ENCODE measurements at regions not wholly inside any gene's neighbourhood (a gene's known extent, or its start where the extent isn't known, plus 50 kb on each side); places are given as distances from the start of the nearest gene placed in this dataset.
"Not testable (repeated sequence)": the region's sequence is repeated elsewhere in the genome, so short reads cannot be mapped to it uniquely, and the experiment has no call there.

GRCh38 chr3:174462916-174463315, 396.2 kb upstream of the NAALADL2 start:
- DNase-seq, result no peak

GRCh38 chr3:174465177-174465576, 394.0 kb upstream of the NAALADL2 start:
- DNase-seq, result no peak

GRCh38 chr3:174466471-174467054, 392.6 kb upstream of the NAALADL2 start:
- no peak for DNase-seq

GRCh38 chr3:174477491-174477890, 381.6 kb upstream of the NAALADL2 start:
- DNase-seq, result no peak

GRCh38 chr3:174480767-174481166, 378.4 kb upstream of the NAALADL2 start:
- DNase-seq, result no peak

GRCh38 chr3:174482541-174482940, 376.6 kb upstream of the NAALADL2 start:
- DNase-seq, result no peak

GRCh38 chr3:174483254-174483653, 375.9 kb upstream of the NAALADL2 start:
- no peak for DNase-seq

- not testable (repeated sequence) for DNase-seq
Measured at GRCh38 chr3:174483856-174484255, 375.3 kb upstream of the NAALADL2 start.

- DNase-seq, result no peak
Measured at GRCh38 chr3:174488527-174488926, 370.6 kb upstream of the NAALADL2 start.

GRCh38 chr3:174495311-174495710, 363.8 kb upstream of the NAALADL2 start:
- no peak for DNase-seq

- DNase-seq, result no peak
Measured at GRCh38 chr3:174495928-174496327, 363.2 kb upstream of the NAALADL2 start.

- DNase-seq, result no peak
Measured at GRCh38 chr3:174498638-174499037, 360.5 kb upstream of the NAALADL2 start.

GRCh38 chr3:174505266-174505665, 353.9 kb upstream of the NAALADL2 start:
- DNase-seq, result no peak

GRCh38 chr3:174524203-174524602, 334.9 kb upstream of the NAALADL2 start:
- no peak for DNase-seq

- DNase-seq, result no peak
Measured at GRCh38 chr3:174529298-174529697, 329.8 kb upstream of the NAALADL2 start.

GRCh38 chr3:174531262-174531982, 327.7 kb upstream of the NAALADL2 start:
- DNase-seq, result no peak

- DNase-seq, result no peak
Measured at GRCh38 chr3:174532216-174532615, 326.9 kb upstream of the NAALADL2 start.

GRCh38 chr3:174532776-174533175, 326.4 kb upstream of the NAALADL2 start:
- DNase-seq, result no peak

- no peak for DNase-seq
Measured at GRCh38 chr3:174533286-174533685, 325.8 kb upstream of the NAALADL2 start.

GRCh38 chr3:174536319-174536718, 322.8 kb upstream of the NAALADL2 start:
- no peak for DNase-seq

GRCh38 chr3:174538151-174538550, 321.0 kb upstream of the NAALADL2 start:
- DNase-seq, result no peak

GRCh38 chr3:174540116-174540908, 318.8 kb upstream of the NAALADL2 start:
- no peak for DNase-seq

GRCh38 chr3:174541708-174542315, 317.3 kb upstream of the NAALADL2 start:
- DNase-seq, result no peak
